AG09309 (cell line): ENCODE measurements at regions not wholly inside any gene's neighbourhood (a gene's known extent, or its start where the extent isn't known, plus 50 kb on each side); places are given as distances from the start of the nearest gene placed in this dataset.

Experiments
- DNase-seq: peaks from one replicate; pipeline ENCODE4 v3.0.0-alpha.2; 2010; ENCODE audit warnings: low read depth
- H3K4me3 ChIP-seq: 2 replicates; pipeline ENCODE4 v1.5.1; 2011; ENCODE audit warnings: mild to moderate bottlenecking, low read depth, low read length, moderate library complexity; ENCODE audit not compliant: control insufficient read depth
- TF ChIP-seq, protein P1 (sequence below): IDR thresholded peaks from 2 replicates; pipeline ENCODE4 v1.5.1; 2011; ENCODE audit warnings: mild to moderate bottlenecking, low read depth, low read length, inconsistent platforms; ENCODE audit not compliant: insufficient read depth, control insufficient read depth; ENCODE audit errors: missing control alignments

DNA sequence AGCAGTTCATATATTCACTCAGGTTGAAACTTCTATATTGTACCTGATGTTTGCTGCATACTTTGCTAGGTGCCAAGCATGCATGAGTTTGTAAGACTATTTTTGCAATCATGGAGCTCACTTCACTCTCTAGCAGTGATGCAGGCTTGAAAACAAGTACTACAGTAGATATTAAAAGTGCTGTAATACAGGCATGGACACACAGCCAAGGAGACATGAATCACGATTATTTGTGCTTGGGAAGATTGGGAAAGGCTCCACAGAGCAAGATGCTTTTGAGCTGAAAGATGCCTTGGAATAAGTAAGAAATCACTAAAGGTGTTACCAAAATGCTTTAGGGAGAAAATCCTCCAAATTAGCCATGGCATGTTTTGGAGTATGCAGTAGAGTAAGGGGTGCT, 427.4 kb downstream of the UTRN start:
- peak; percentile 35 for DNase-seq
- no peak overlapping the region for H3K4me3 ChIP-seq
- TF ChIP-seq, protein P1, sequence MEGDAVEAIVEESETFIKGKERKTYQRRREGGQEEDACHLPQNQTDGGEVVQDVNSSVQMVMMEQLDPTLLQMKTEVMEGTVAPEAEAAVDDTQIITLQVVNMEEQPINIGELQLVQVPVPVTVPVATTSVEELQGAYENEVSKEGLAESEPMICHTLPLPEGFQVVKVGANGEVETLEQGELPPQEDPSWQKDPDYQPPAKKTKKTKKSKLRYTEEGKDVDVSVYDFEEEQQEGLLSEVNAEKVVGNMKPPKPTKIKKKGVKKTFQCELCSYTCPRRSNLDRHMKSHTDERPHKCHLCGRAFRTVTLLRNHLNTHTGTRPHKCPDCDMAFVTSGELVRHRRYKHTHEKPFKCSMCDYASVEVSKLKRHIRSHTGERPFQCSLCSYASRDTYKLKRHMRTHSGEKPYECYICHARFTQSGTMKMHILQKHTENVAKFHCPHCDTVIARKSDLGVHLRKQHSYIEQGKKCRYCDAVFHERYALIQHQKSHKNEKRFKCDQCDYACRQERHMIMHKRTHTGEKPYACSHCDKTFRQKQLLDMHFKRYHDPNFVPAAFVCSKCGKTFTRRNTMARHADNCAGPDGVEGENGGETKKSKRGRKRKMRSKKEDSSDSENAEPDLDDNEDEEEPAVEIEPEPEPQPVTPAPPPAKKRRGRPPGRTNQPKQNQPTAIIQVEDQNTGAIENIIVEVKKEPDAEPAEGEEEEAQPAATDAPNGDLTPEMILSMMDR, result no peak

DNA sequence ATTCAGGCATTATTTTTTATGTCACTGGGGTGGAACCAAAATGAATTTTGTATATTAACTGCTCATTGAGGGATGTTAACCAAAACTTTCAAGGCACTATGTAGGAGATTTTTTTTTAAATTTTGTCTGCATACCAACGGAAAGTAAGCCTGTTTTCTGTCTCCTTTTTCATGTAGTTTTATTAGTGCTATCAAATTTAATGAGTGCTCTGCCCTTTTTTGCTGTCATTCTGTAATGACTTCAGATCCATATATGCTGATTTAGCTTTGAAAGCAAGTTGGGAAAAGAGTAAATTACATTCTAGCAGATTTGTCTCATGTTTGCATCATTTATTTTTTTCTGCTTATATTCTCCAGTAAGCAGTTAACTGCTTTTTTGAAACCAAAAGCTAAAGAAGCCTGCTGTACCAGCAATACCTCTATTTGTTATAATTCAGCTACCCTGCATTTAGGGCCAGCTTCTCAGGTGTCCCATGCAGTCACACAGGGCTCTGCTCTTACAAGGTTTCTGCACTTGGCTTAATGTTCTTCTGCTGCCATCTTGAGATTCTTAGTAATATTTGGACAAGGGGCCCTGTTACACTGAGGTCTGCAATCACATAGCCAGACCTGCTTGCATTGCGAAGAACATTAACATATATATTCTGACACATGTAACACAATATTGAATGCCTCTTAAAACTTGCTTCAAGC, 429.0 kb downstream of the UTRN start:
- TF ChIP-seq, protein P1, result no peak
- H3K4me3 ChIP-seq, result no peak overlapping the region
- DNase-seq, result no peak

DNA sequence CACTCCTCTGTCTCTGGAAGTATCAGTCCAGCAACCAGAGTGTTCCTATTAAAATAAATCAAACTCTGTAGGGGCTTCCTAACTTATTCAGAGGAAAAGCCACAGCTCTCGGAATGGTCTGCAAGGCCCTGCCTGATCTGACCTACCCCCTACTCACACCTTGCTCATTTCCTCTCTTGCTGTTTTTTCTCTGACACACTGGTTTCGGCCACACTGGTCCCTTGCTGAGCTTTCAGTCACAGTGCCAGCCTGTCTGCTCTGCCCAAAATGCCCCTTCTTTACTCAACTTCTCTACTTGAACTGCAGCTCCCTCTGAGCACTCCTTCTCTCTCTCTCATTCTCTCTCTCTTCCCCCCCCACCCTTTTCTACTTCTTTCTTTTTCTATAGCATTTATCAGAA, 430.2 kb downstream of the UTRN start:
- TF ChIP-seq, protein P1, result no peak
- DNase-seq, result no peak
- H3K4me3 ChIP-seq, result no peak overlapping the region

DNA sequence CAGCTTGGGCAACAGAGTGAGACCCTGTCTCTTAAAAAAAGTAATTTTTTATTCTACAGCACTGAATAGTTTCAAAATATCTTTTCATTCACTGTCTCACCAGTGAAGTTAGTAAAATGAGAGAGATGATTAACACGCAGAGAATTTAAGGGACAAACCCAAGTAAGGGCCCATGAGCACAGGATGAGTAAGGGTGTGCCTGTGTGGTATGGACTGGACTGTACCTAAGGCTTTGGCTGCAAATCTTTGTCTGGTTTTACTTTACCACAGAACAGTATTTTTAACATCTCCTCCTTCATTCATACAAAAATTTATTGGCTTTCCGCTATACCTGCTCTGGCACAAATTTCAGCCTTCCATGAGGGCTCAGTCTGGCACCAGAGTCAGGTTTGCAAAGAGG, 433.3 kb downstream of the UTRN start:
- peak; percentile 10 for DNase-seq
- H3K4me3 ChIP-seq, result no peak overlapping the region
- TF ChIP-seq, protein P1, result no peak

DNA sequence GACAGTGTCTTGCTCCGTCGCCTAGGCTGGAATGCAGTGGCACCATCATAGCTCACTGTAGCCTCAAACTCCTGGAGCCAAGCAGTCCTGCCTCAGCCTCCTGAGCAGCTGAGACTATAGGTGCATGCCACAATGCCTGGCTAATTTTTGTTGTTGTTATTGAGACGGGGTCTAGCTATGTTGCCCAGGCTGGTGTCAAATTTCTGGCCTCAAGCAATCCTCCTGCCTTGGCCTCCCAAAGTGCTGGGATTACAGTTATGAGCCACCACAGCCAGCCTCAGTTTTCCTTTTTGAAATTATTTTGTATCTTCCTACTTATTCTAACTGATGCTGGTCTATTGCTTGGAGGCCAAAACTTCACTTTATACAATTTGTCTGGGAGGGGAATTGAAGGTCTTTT, 436.1 kb downstream of the UTRN start:
- DNase-seq, result no peak
- TF ChIP-seq, protein P1, result no peak
- H3K4me3 ChIP-seq, result no peak overlapping the region

DNA sequence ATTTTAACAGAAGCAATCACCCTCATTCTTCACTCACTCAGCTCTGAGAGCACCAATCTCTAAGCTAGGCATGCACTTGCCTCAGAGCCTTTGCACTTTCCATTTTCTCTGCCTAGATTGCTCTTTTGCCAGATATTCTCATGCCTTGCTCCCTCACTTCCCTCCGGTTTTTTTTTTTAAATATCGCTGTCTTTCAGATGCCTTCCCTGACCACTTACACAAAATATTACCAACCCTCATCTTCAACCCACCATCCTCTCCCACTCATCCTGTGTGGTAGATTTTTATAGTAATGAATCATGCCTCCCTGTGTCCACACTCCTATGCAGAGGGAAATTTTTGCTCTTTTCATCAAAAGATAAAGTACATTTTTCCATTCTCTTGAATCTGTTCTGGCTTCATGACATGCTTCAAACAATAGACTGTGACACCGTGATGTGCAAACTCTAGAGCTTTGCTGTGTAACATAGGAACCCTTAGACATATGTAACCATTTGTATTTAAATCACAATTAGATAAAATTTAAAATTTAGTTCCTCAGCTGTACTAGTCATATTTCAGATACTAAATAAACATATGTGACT, 437.1 kb downstream of the UTRN start:
- DNase-seq, result peak; percentile 16
- TF ChIP-seq, protein P1, result no peak
- H3K4me3 ChIP-seq, result no peak overlapping the region
